Fibroblast of pulmonary artery (primary cell): ENCODE measurements at regions not wholly inside any gene's neighbourhood (a gene's known extent, or its start where the extent isn't known, plus 50 kb on each side); places are given as distances from the start of the nearest gene placed in this dataset.
"Not testable (repeated sequence)": the region's sequence is repeated elsewhere in the genome, so short reads cannot be mapped to it uniquely, and the experiment has no call there.

ENCODE experiments used
- DNase-seq: peaks from one replicate; pipeline ENCODE4 v3.0.0-alpha.2; 2010; ENCODE audit warnings: low read depth
- H3K4me3 ChIP-seq: replicated peaks from 2 replicates; pipeline ENCODE4 v1.5.1; 2011; ENCODE audit warnings: low read depth, mild to moderate bottlenecking, control low read depth, low read length, moderate library complexity
- CTCF ChIP-seq: IDR thresholded peaks from 2 replicates; pipeline ENCODE4 v1.5.1; 2011; ENCODE audit warnings: mild to moderate bottlenecking, control low read depth, low read length, inconsistent platforms; ENCODE audit errors: missing control alignments

- no peak for TF ChIP-seq CTCF
- no peak overlapping the region for H3K4me3 ChIP-seq
- no peak for DNase-seq
Observed at GRCh38 chr20:6700563-6701329, 66.7 kb upstream of the BMP2 start.

- no peak for DNase-seq
- TF ChIP-seq CTCF: no peak
- no peak overlapping the region for H3K4me3 ChIP-seq
Observed at GRCh38 chr20:6699921-6700562, 67.4 kb upstream of the BMP2 start.

GRCh38 chr20:6698723-6699122, 68.8 kb upstream of the BMP2 start:
- no peak for TF ChIP-seq CTCF
- DNase-seq: no peak
- H3K4me3 ChIP-seq: no peak overlapping the region

GRCh38 chr20:6698056-6698455, 69.4 kb upstream of the BMP2 start:
- TF ChIP-seq CTCF: no peak
- H3K4me3 ChIP-seq: no peak overlapping the region
- no peak for DNase-seq

GRCh38 chr20:6697228-6697972, 70.1 kb upstream of the BMP2 start:
- no peak overlapping the region for H3K4me3 ChIP-seq
- TF ChIP-seq CTCF: no peak

GRCh38 chr20:6696001-6696400, 71.5 kb upstream of the BMP2 start:
- no peak for TF ChIP-seq CTCF
- no peak for DNase-seq
- H3K4me3 ChIP-seq: no peak overlapping the region

More at GRCh38 chr20:6697228-6697972, 70.1 kb upstream of the BMP2 start:
- DNase-seq: no peak

GRCh38 chr20:6693808-6694198, 73.7 kb upstream of the BMP2 start:
- H3K4me3 ChIP-seq, DNase-seq: not testable (repeated sequence)
